GM21786 (cell line): ENCODE measurements at regions not wholly inside any gene's neighbourhood (a gene's known extent, or its start where the extent isn't known, plus 50 kb on each side); places are given as distances from the start of the nearest gene placed in this dataset.
"Not testable (repeated sequence)": the region's sequence is repeated elsewhere in the genome, so short reads cannot be mapped to it uniquely, and the experiment has no call there.

Experiments
- ATAC-seq: cut with Tn5 transposase; IDR thresholded peaks from one replicate; pipeline ENCODE4 v1.9.1; 2021; ENCODE audit not compliant: unreplicated experiment

DNA sequence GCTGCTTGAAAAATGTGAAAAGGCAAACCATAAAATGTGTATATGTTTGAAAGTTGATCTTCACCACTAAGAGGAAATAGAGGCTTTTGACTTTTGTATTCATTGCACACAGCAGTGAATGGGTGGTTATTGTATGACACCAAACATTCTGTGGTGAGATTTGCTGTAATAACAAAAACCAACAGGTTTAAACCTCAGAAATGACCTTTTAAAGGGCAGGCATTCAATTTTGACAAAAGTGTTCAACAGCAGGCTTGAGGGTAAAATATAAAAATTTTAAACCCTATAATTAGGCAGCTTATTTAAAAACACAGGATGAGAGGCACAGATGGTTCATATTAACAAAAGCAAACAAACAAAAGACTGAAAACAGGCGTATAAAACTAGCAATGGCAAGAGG, 128.1 kb upstream of the NUDT12 start:
- ATAC-seq, result no peak

DNA sequence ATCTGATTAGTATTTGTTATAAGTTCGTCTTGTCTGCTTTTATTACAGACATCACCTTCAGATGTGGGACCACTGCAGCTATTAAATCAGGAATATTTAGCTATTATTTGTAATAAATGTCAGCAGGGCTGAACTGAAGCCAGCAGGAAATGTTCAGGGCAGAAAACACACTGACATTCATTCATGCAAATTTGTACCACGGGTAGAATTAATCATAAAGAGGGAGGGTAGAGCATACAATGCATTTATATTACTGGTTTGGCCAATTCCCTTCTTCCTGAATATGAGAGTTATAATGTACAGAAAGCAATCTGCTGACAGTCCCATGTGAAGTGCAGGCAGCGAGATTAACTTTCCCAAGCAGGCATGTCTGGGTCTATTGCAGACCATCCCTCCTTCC, 117.3 kb upstream of the NUDT12 start:
- ATAC-seq, result no peak

DNA sequence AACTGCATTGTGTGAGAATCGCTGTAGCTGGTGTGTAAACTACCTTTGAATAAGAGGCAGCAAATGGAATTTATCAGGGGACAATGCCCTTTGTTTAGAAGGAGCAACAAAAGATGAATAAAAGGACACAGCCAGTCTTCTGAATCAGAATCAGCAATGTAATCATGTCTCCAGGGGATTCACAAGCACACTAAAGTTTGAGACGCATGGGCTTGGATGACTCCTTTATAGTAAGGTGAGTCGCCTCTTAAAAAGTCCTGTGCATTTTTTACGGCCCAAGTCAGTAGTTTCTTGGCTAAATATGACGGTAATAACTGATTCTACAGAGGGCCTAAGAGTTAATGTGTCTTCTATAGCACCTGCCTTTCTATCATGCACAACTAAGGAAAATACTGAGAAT, 113.6 kb upstream of the NUDT12 start:
- ATAC-seq, result not testable (repeated sequence)

DNA sequence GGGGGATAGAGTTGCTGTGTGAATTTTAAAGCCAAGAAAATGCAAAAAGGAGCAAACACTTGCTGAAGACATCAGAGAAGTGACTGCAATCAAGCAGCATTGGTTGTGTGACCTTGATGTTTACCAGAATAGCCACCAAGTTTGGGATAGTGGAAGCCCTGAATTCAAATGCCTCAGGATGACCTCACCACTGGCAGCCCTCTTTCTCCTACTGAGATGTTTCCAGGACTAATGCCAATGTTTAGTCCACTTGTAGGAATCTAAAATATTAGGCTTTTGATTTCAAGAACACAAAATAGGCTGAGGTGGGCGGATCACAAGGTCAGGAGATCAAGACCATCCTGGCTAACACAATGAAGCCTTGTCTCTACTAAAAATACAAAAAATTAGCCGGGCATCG, 112.2 kb upstream of the NUDT12 start:
- ATAC-seq, result no peak

DNA sequence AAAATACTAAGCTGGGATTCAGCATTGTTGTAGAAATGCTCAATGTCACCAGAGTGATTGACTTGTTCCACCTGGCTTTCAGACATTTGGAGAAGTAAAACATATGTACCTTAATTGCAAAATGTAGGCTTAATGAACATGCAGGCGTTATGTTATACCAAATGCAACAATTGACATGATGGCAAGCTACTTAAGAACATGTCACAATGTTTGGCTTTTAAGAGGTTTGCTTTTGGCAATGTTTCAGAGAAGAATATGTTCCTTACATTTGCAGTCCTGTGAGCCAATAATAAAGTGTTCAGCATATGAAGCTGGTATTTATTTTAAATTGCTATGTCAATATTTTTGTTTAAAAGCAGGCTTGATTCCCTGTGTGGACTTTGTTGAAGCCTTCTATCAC, 111.7 kb upstream of the NUDT12 start:
- no peak for ATAC-seq

DNA sequence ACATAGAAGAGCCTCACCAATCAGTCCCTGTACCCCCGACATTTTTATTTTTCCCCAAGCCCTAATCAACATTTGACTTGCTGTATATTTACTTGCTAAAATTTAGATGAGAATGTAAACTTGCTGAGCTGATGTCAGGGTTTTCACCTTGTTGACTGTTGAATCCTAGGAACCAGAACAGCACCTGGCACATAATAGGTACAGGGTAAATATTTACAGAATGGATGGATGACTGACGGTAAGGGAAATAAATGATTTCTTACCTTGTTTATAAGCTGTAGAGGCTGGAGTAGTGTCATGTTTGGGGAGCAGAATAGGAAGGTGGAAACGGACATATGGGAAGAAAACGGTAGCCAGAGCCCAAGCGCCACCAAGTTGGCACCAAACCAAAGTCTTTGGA, 107.0 kb upstream of the NUDT12 start:
- ATAC-seq, result no peak

DNA sequence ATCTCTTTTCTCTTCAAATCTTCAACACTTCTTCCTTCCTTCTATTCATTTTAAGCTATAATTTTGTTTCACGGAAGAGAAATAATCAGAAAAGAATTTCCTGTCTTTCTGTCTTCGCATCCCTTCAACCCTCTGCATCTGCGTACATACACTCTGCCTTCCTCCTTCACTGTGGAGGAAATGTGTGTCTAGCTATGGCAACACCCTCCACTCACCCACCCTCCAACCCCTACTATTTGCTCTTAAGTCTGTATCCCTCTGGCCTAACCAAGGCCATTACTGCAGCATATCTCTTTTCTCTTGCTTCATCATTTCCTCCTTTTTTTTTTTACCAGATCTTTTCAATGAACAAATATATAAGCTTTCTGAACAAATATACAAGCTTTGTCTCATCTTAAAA, 105.7 kb upstream of the NUDT12 start:
- ATAC-seq, result no peak

DNA sequence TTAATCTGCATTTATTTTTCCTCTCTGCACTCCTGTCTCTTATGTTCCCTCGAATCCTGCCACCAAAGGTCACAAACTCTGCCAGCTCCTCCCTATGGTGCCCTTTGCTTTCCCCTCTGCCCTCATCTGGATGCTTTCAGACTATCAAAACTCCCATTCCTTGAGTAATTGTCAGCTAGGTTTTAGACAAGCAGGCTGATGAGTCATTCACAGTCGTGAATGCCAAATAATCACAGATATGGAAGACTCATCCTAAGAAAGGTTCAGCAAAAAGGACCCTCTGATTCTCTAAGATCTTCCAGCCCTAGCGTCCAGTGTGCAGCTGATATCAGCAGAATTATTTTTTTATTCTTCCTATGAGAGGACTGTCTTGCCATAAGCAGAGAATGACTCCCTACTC, 104.5 kb upstream of the NUDT12 start:
- ATAC-seq, result no peak

DNA sequence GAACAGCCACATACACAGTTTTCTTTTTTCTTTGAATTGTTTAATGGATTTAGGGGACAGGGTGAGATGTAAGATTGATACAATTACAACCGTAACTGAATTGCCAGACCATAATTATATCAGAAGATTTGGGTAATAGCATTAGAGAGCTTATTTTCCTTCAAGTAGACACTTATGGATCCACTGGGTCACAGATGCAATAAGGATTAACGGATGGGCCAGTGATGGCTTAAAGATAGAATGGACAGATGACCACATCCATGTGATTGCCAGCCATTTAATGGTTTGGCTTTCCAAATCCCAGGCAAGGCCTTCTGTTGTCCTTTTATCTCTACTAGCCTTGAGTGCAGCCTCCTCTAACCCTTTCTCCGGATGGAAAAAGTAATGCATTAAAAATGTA, 94.7 kb upstream of the NUDT12 start:
- ATAC-seq, result no peak

DNA sequence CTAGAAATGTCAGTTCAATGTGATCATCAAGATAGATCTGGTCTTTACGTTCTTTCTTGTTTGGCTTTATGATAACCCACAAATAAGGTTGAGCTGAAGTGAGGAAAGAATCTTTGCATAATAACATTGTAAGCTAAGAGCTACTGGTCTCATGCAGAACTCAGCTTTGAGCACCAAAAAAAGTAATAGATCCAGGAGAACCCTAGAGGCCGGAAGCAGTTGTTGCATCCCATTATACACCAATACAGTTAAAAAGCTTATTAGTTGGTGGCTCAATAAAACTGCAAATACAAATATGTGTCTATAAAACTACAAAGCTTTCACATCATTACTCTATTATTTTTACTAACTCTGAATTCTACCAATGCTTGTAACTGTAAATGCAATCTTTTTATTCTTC, 85.5 kb upstream of the NUDT12 start:
- ATAC-seq, result no peak

DNA sequence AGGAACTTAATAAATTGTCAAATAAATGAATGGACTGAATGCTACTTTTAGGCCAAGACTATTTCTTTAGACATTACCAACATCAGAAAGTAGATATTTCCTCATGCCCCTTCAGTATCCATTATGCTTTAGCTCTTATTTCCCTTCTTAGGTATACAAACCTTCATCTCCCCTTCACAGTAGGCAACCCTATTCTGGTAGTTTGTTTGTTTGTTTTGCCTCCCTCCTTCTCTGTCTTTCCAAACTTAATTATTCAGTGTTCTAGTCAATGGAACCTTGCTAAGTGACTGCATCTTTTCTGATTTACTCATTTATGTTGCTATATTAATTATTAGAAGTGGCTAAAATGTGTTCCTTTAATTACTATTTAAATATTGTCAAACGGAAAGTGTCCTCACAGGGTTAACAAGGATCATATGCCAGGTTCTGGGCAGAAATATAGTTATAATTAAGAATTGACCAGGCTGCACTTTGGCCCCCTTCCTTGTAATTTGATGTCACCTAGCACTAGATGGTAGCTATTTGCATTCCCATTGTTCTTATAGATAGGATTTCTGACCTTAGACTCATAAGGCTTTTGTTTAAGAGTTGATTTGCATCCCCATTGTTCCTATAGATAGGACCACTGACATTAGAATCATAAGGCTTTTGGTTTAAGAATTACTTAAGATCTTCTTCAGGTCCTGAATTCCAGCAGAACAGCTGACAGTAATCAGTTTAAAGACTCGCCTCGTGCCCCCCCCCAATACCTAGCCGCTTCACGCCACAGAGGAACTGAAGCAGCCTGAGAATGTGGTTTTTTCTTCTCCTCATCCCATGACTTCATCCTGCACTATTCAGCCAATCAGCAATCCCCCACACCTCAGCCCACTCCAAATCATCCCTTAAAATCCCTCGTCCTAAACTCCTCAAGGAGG, 84.4 kb upstream of the NUDT12 start:
- ATAC-seq, result no peak

DNA sequence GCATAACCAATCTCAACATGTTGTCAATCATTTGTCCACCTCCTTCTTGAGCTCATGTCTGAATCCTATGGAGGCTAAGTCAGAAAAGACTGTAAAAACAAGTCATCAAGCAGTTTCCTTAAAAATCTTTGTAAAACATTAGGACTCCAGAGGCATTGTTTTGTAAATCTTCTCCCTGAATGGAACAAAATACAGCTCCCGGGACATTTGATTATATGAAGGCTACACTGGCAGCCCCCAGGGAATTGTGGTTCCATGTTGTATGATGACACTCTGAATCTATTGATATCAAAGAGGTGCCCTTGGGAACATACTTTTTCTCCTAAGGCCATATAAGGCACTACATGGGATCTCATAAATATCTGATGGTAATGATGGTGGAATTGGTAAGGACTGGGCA, 83.2 kb upstream of the NUDT12 start:
- ATAC-seq, result no peak

DNA sequence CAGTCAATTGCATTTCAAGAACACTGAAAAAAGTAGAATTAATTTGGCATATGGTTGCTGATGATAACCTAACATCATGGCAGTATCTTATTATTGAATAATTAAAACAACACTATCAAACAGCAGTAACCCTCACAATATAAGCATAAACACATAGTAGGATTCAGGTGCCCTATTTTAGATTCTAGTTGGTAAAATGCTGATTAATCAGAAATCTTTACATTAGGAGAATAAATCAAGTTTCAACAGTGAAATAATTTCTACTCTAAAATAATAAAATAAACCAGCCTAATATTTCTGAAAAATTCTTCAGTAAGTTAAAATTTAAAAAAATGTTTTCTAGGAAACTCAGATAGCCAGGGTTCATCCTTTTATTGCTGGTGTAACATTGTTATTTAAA, 76.4 kb upstream of the NUDT12 start:
- no peak for ATAC-seq

DNA sequence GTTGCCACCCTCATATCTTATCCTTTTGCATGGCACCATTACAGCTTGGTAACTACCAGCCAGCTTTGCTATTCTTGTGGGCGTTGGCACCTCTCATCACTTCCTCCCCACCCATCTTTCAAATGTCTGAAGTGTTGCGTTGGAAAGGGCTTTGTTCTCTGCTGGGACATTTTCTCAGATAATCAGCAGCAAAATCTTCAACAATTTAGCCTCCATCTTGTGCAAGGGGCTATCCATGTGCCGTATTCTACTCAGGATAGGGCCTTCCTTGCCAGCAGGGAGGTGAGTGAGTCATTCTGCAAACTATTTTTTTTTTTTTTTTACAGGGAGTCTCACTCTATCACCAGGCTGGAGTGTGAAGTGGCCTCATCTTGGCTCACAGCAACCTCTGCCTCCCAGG, 62.1 kb upstream of the NUDT12 start:
- no peak for ATAC-seq

DNA sequence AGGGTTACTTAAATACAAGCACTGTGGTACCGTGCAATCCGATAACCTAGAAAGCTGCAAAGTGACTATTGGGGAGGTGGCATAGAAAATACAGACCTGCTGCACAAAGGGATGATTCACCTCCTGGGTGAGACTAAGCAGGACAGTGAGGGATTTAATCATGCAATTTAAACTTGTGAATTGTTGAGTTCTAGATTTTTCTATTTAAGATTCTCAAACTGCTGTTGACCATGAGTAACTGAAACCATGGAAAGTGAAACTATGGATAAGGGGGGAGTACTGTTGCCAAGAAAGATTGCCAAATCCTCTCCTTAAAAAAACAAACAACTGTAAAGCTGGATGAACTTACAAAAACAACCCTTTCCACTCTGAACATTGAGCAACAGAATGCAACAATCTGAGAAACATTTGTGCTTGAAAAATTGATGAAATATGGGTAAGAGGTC, 61.5 kb upstream of the NUDT12 start:
- no peak for ATAC-seq

DNA sequence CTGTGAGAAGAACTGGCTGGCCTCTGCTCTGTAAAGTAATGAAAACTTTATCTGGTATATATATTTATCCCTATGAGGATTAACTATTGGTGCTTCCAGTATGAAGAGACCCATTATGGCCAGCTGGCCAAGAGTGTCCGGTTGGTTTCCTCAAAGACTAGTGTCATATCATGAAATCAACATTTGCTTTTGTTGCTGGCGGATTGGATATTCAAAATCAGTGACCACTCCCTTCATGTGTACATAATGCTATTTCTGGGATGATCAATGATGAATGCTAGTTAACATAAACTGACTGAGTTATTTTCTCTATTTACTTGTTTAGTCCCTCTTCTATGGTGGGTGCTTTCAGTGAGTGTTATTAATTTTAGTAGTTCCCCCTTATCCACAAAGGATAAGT, 60.8 kb upstream of the NUDT12 start:
- no peak for ATAC-seq

DNA sequence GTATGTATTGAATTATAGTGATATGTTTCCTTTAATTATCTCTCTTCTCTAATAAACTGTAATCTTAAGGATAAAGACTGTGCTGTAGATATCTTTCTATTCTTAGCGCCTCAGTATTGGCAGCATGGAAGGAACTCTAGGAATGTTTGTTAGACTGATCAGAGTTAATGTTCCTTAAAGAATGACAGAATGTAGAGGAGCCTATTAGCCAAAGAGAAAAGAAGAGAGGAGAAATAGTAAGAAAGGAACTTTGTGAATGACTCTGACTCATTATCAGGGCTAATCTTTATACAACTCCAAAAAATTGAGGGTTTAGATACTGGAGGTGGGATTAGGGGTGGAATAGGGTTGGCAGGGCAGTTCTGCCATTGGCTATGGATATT, 59.0 kb upstream of the NUDT12 start:
- no peak for ATAC-seq

DNA sequence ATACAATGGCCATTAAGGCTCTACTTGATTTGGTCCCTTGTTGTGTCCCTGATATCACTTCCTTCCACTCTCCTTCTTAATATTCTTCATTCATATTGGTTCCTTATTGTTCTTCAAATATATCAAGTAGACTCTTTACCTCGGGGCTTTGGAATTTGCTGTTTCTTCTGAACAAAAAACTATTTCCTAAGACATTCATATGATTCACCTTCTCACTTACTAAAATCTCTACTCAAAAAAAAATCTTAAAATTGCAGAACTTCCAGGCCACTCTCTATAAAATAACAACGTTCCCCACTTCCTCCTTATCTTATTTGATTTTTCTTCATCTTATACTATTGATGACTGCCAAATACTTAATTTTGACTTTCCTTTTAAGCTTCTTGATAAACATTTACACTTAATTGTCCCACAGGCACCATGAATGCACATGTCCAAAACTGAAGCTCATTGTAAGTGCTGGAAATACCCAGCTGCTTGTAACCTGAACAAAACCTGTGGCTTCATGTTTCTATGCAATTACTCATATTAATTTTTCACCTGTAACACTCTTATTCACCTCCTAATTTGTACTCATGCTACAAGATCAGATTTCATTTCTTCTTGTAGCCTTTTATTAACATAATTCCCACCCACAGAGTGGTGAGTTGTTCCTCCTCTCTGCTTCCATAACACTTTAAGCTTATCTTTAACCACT, 58.4 kb upstream of the NUDT12 start:
- ATAC-seq, result no peak

DNA sequence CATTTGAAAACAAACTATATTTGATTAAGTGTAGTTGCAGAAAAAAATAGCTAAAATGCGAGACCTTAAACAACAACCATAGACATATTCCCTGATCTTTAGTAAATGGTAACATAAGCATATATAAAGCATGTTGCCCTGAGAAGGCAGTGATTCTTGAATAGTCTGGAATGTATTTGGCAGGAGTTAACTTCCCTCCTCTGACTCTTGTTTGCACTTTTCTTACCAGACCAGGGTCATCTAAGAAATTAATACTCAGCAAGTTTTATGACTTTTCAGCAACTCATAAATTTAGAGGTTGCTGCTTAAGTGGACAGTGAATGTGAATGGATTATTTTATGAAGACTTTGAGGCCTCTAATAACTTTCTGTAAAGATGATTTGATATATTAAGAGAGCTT, 55.3 kb upstream of the NUDT12 start:
- no peak for ATAC-seq

DNA sequence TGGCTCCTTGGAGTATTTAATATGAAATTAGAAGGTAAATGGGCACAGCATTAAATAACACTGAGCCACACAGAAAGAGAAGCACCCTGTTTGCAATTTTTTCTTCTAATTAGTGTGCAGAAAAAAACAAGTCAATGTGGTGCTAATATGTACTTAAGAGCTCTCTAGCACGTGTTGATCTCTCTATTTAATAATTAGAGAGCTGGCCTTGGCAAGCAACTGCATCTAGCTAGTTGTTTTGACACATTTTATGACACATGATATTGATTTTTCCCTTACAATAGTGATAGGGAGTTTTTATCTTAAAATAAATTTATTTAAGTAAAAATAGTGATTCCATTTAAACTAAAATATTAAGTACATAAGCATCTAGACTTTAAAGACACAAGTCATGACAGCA, 54.5 kb upstream of the NUDT12 start:
- ATAC-seq, result no peak

DNA sequence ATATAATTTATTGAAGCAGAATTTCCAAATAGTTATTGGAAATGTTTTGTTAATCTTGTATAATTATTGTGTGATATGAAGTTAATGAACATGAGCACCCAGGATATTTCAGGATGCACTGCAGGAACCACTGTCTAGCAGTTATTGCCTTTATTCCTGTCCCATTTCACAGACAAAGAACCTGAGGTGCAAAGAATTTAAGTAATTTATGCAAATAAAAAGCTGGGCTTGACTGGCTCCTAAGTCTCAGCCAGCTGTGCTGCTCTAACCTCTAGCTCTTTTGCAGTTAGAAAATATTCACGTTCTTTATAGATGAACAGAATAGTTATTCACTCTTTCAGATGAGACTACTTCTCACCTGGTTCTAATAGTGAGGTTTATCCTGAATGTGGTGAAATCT, 50.0 kb upstream of the NUDT12 start:
- no peak for ATAC-seq
